GM10266 (cell line): ENCODE measurements at regions not wholly inside any gene's neighbourhood (a gene's known extent, or its start where the extent isn't known, plus 50 kb on each side); places are given as distances from the start of the nearest gene placed in this dataset.

Source experiments
- DNase-seq: peaks from one replicate; pipeline ENCODE4 v3.0.0; 2012; ENCODE audit errors: extremely low spot score
- CTCF ChIP-seq: IDR thresholded peaks from 2 replicates; pipeline ENCODE4 v1.5.1; 2012; ENCODE audit warnings: mild to moderate bottlenecking, low read depth; ENCODE audit not compliant: control insufficient read depth, insufficient read depth; ENCODE audit errors: missing control alignments

DNA sequence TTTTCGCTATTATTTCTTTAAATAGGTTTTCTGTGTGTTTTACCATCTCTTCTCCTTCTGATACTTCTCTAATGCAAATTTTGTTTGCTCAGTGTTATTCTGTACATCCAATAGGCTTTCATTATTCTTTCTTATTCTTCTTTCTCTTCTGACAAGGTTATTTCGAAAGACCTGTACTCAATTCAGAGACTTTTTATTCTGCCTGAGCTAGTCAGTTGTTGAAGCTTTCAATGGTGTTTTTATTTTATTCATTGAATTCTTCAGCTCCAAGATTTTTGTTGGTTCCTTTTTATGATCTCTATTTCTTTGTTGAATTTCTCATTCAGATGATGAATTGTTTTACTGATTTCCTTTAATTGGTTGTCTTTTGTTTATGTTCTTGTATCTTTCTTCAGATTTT, 706.2 kb downstream of the NR2F1-AS1 start:
- no peak for TF ChIP-seq CTCF
- no peak for DNase-seq

GRCh38 chr5:92868442-92868841, 712.6 kb downstream of the NR2F1-AS1 start:
- no peak for DNase-seq
- TF ChIP-seq CTCF: no peak

DNA sequence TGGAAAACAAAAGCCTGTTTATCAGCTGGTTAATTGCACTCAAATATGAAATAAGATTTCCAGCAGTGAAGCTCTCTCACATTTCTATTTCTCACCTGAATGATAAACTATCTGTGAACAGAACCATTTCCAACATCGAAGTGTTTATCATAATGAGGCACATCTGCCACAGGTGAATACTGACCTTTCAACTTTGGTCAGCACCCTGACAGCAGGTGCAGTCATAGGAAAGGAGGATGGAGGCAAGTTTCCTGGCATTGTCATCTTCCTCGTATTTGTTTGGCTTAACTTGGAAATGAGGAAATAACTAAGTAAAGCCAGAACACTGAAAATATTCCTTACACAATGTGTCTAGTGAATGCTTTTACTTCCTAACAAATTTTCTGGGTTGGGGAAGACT, 716.4 kb downstream of the NR2F1-AS1 start:
- TF ChIP-seq CTCF: no peak

GRCh38 chr5:92863666-92864065, 717.4 kb downstream of the NR2F1-AS1 start:
- TF ChIP-seq CTCF: no peak
- DNase-seq: no peak

More for the DNA sequence above, 716.4 kb downstream of the NR2F1-AS1 start:
- no peak for DNase-seq

DNA sequence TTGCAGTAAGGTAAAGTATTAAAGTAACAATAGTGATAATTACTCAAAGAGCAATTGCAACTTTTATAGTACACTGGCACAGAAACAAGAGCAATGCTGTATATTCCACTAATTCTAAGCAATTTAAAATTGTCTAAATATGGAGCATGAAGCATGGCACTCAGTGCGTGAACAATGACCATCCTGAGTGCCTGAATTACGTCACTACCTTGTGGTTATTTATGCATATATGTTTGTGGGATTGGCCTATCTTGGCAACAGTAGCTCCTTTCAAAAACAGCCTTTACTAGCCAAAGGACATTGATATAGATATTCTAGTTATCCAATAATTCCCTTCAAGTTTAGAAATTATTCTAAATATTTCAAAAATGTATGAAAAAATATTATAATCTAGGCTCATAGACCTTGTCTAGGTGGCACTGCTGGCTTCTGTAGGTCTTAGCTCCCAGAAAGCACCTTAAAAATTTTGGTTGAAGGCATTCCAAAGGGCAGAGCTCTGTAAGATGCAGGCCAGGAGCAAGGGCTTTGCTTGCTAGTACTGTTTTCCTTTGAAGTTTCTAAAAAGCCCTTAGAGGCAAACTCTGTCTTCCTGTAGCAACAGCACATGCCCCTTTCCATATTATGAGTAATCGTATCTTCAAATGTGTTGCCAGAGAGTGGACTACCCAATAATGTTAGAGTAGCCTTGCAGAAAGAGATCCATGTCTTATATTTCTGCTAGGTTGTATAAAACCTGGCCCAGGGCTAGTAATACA, 719.3 kb downstream of the NR2F1-AS1 start:
- TF ChIP-seq CTCF: no peak
- no peak for DNase-seq

- no peak for TF ChIP-seq CTCF
- no peak for DNase-seq
Measured at GRCh38 chr5:92860061-92860460, 721.0 kb downstream of the NR2F1-AS1 start.

GRCh38 chr5:92852219-92852618, 728.8 kb downstream of the NR2F1-AS1 start:
- no peak for DNase-seq
- no peak for TF ChIP-seq CTCF
